CD14-positive monocyte (primary cell): ENCODE measurements at regions not wholly inside any gene's neighbourhood (a gene's known extent, or its start where the extent isn't known, plus 50 kb on each side); places are given as distances from the start of the nearest gene placed in this dataset.

Source experiments
- DNase-seq, 3 donors: peaks; one replicate each; pipeline ENCODE4 v3.0.0-alpha.2; 2011 to 2022
- H2AFZ ChIP-seq: 2 replicates; pipeline ENCODE4 v1.6.0; 2012; ENCODE audit warnings: mild to moderate bottlenecking, low read depth, low read length, inconsistent platforms; ENCODE audit not compliant: insufficient read depth, poor library complexity, severe bottlenecking
- H3K27ac ChIP-seq, 2 donors: 1 replicate in 1 of 2; 2 replicates in 1 of 2; pipeline ENCODE4 v1.5.1; 2012 to 2013; ENCODE audit warnings: low read length in 2 of 2, control low read depth in 1 of 2, inconsistent platforms in 1 of 2, low read depth in 1 of 2, mild to moderate bottlenecking in 1 of 2
- H3K27me3 ChIP-seq, 2 donors: one replicate each; pipeline versions ENCODE4 v1.6.0 to v1.6.1; 2011 to 2013; ENCODE audit warnings: low read length in 2 of 2; ENCODE audit not compliant: control insufficient read depth in 2 of 2, insufficient read depth in 2 of 2
- H3K36me3 ChIP-seq, 2 donors: replicated peaks in 1 of 2; 1 replicate in 1 of 2; 2 replicates in 1 of 2; pipeline versions ENCODE4 v1.5.1 to v1.6.1; 2012 to 2013; ENCODE audit warnings: low read length in 2 of 2, control low read depth in 1 of 2, inconsistent platforms in 1 of 2, mild to moderate bottlenecking in 1 of 2; ENCODE audit not compliant: insufficient read depth in 2 of 2, control insufficient read depth in 1 of 2
- H3K4me1 ChIP-seq, 2 donors: 1 replicate in 1 of 2; 2 replicates in 1 of 2; pipeline versions ENCODE4 v1.5.1 to v1.6.1; 2012 to 2013; ENCODE audit warnings: low read length in 2 of 2, control low read depth in 1 of 2, inconsistent platforms in 1 of 2, mild to moderate bottlenecking in 1 of 2, moderate library complexity in 1 of 2; ENCODE audit not compliant: insufficient read depth in 2 of 2, control insufficient read depth in 1 of 2
- H3K4me2 ChIP-seq: replicated peaks from 2 replicates; pipeline ENCODE3; 2012; ENCODE audit warnings: low read length, moderate library complexity, mild to moderate bottlenecking; ENCODE audit not compliant: poor library complexity, severe bottlenecking; ENCODE audit errors: extremely low read depth
- H3K4me3 ChIP-seq, 3 experiments: fragments of 200-600 bp in 1 of 3; sonication (generic) in 1 of 3; replicated peaks in 1 of 3; 1 replicate in 2 of 3; 2 replicates in 1 of 3; pipeline ENCODE4 v1.5.1; 2011 to 2013; ENCODE audit warnings: low read length in 3 of 3, mild to moderate bottlenecking in 3 of 3, control low read depth in 2 of 3, low read depth in 2 of 3, inconsistent platforms in 1 of 3, moderate library complexity in 1 of 3
- H3K79me2 ChIP-seq: 2 replicates; pipeline ENCODE4 v1.6.0; 2012; ENCODE audit warnings: mild to moderate bottlenecking, control low read depth, inconsistent platforms, low read length, moderate library complexity; ENCODE audit not compliant: insufficient read depth
- H3K9ac ChIP-seq: 2 replicates; pipeline ENCODE4 v1.6.0; 2017; ENCODE audit warnings: low read length, mild to moderate bottlenecking; ENCODE audit not compliant: insufficient read depth, poor library complexity, severe bottlenecking
- H3K9me3 ChIP-seq, 2 donors: replicated peaks in 1 of 2; 1 replicate in 1 of 2; 2 replicates in 1 of 2; pipeline versions ENCODE4 v1.5.1 to v1.6.1; 2012 to 2013; ENCODE audit warnings: low read length in 2 of 2, control low read depth in 1 of 2; ENCODE audit not compliant: control insufficient read depth in 1 of 2, insufficient read depth in 1 of 2
- H4K20me1 ChIP-seq: 2 replicates; pipeline ENCODE4 v1.6.0; 2012; ENCODE audit warnings: mild to moderate bottlenecking, low read length, control low read depth, moderate library complexity; ENCODE audit not compliant: insufficient read depth
- H3K27ac Mint-ChIP-seq, 7 donors: one replicate each; pipeline ENCODE4 v1.8.0; 2020; ENCODE audit warnings: mild to moderate bottlenecking in 7 of 7, mixed read lengths in 7 of 7, moderate library complexity in 6 of 7, inconsistent platforms in 2 of 7
- H3K27me3 Mint-ChIP-seq, 3 donors: one replicate each; pipeline ENCODE4 v1.8.0; 2021 to 2022; ENCODE audit warnings: low read depth in 3 of 3, mild to moderate bottlenecking in 3 of 3, mixed read lengths in 3 of 3, moderate library complexity in 3 of 3, inconsistent platforms in 1 of 3
- H3K36me3 Mint-ChIP-seq, 2 donors: one replicate each; pipeline ENCODE4 v1.8.0; 2020; ENCODE audit warnings: mixed read lengths in 2 of 2, inconsistent platforms in 1 of 2, mild to moderate bottlenecking in 1 of 2
- H3K4me1 Mint-ChIP-seq: one replicate; pipeline ENCODE4 v1.8.0; 2020; ENCODE audit warnings: mild to moderate bottlenecking, mixed read lengths
- H3K4me3 Mint-ChIP-seq, 2 donors: one replicate each; pipeline ENCODE4 v1.8.0; 2020; ENCODE audit warnings: mild to moderate bottlenecking in 2 of 2, mixed read lengths in 2 of 2, moderate library complexity in 1 of 2
- H3K9me3 Mint-ChIP-seq, 7 donors: one replicate each; pipeline ENCODE4 v1.8.0; 2020 to 2022; ENCODE audit warnings: mixed read lengths in 7 of 7, mild to moderate bottlenecking in 6 of 7, moderate library complexity in 6 of 7, inconsistent platforms in 2 of 7
- CTCF ChIP-seq: fragments of 200-600 bp; IDR thresholded peaks from one replicate; pipeline ENCODE4 v1.8.0; 2022; ENCODE audit warnings: antibody characterized with exemption, mild to moderate bottlenecking
- WGBS: methylation state at CpG from one replicate; pipeline ENCODE4 v1.1.5; 2013; ENCODE audit warnings: missing lambda C conversion rate; ENCODE audit not compliant: insufficient coverage; 5-methylcytosine and 5-hydroxymethylcytosine counted together
- intact Hi-C, 2 donors: fragments of 100-400 bp; cut with micrococcal nuclease; formaldehyde crosslinking; loops; one replicate each; pipeline versions ENCODE4 v1.15.0 to v1.15.1; 2023

GRCh38 chr10:20998036-20998435 lies 100.9 kb upstream of the NEBL start:
- Histone ChIP-seq H3K36me3 (no peaks in the 10 kb centered on the region), H3K4me1 (no peaks in the 10 kb centered on the region), H3K9ac (no peak overlapping the region), H3K4me2 (no peak overlapping the region), H4K20me1 (no peaks in the 10 kb centered on the region), H3K4me3 (no peak overlapping the region), H3K27me3 (no peaks in the 10 kb centered on the region), H2AFZ (no peak overlapping the region), H3K79me2 (no peaks in the 10 kb centered on the region), H3K27ac (no peak overlapping the region), H3K9me3 (peaks cover 0 to 3% of the 10 kb centered on the region in 2 donors)
- peaks cover 0 to 4% (median 0%) of the 10 kb centered on the region in 7 donors for H3K9me3 Mint-ChIP-seq
- no peaks in the 10 kb centered on the region for H3K36me3 Mint-ChIP-seq
- H3K27me3 Mint-ChIP-seq, result peaks cover 0 to 1% (median 0%) of the 10 kb centered on the region in 3 donors
- intact Hi-C loops, result no loop called here
- no CpG with 5 or more reads among the region's 5 CpGs for WGBS
- DNase-seq, result no peak
- no peak for TF ChIP-seq CTCF
- H3K4me3 Mint-ChIP-seq, result no peak overlapping the region
- H3K27ac Mint-ChIP-seq, result no peak overlapping the region
- H3K4me1 Mint-ChIP-seq, result no peaks in the 10 kb centered on the region

- WGBS, result 87% methylated on average over 5 of the region's 14 CpGs
- no peaks in the 10 kb centered on the region for H3K36me3 Mint-ChIP-seq
- Histone ChIP-seq H4K20me1 (no peaks in the 10 kb centered on the region), H3K4me1 (no peaks in the 10 kb centered on the region), H3K4me2 (no peak overlapping the region), H3K9ac (no peak overlapping the region), H2AFZ (no peak overlapping the region), H3K27me3 (no peaks in the 10 kb centered on the region), H3K79me2 (no peaks in the 10 kb centered on the region), H3K4me3 (no peak overlapping the region), H3K9me3 (peaks cover 0 to 3% of the 10 kb centered on the region in 2 donors), H3K36me3 (no peaks in the 10 kb centered on the region), H3K27ac (no peak overlapping the region)
- no peak overlapping the region for H3K4me3 Mint-ChIP-seq
- DNase-seq, result no peak
- no peak for TF ChIP-seq CTCF
- no peak overlapping the region for H3K27ac Mint-ChIP-seq
- H3K9me3 Mint-ChIP-seq, result peaks cover 0 to 9% (median 2%) of the 10 kb centered on the region in 7 donors
- intact Hi-C loops, result no loop called here
- no peaks in the 10 kb centered on the region for H3K4me1 Mint-ChIP-seq
- no peaks in the 10 kb centered on the region for H3K27me3 Mint-ChIP-seq
Observed at GRCh38 chr10:20995123-20995987, 98.2 kb upstream of the NEBL start.
